Panc1 (cell line): ENCODE measurements at regions not wholly inside any gene's neighbourhood (a gene's known extent, or its start where the extent isn't known, plus 50 kb on each side); places are given as distances from the start of the nearest gene placed in this dataset.
"Not testable (repeated sequence)": the region's sequence is repeated elsewhere in the genome, so short reads cannot be mapped to it uniquely, and the experiment has no call there.

Experiments
- POLR2AphosphoS5 ChIP-seq: IDR thresholded peaks from 2 replicates; pipeline ENCODE4 v1.6.1; 2012; ENCODE audit warnings: mild to moderate bottlenecking, low read depth, low read length, moderate library complexity
- TCF7L2 ChIP-seq: IDR thresholded peaks from 2 replicates; pipeline ENCODE4 v1.6.1; 2011; ENCODE audit warnings: mild to moderate bottlenecking, low read depth, low read length, inconsistent platforms
- TF ChIP-seq, protein P1 (sequence below), 2 experiments: IDR thresholded peaks; 2 replicates each; pipeline ENCODE4 v1.6.1; 2011 to 2012; ENCODE audit warnings: low read depth in 2 of 2, control low read depth in 1 of 2, low read length in 1 of 2, mild to moderate bottlenecking in 1 of 2, moderate library complexity in 1 of 2; ENCODE audit not compliant: insufficient read depth in 1 of 2
- TF ChIP-seq, protein P2 (sequence below): fragments of 450-650 bp; IDR thresholded peaks from 2 replicates; pipeline ENCODE4 v1.5.1; 2017; ENCODE audit warnings: mild to moderate bottlenecking

DNA sequence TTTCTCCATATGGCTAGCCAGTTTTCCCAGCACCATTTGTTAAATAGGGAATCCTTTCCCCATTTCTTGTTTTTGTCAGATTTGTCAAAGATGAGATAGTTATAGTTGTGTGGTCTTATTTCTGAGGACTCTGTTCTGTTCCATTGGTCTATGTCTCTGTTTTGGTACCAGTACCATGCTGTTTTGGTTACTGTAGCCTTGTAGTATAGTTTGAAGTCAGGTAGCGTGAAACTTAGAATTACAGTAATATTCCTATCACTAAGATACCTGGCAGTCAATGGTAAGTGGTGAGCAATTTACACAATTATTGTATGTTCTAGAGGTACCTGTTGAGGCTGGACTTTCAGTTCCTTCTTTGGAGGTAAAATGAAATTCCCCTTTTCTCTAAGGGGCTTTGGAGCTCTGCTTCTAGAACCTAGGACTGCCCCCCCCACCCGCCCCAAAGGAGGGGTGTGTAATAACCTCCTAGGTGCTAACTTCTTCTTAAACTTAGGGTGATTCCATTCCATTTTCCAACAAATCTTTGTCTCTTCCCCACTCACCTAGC lies 187.9 kb upstream of the PUDP start:
- TF ChIP-seq, protein P1, sequence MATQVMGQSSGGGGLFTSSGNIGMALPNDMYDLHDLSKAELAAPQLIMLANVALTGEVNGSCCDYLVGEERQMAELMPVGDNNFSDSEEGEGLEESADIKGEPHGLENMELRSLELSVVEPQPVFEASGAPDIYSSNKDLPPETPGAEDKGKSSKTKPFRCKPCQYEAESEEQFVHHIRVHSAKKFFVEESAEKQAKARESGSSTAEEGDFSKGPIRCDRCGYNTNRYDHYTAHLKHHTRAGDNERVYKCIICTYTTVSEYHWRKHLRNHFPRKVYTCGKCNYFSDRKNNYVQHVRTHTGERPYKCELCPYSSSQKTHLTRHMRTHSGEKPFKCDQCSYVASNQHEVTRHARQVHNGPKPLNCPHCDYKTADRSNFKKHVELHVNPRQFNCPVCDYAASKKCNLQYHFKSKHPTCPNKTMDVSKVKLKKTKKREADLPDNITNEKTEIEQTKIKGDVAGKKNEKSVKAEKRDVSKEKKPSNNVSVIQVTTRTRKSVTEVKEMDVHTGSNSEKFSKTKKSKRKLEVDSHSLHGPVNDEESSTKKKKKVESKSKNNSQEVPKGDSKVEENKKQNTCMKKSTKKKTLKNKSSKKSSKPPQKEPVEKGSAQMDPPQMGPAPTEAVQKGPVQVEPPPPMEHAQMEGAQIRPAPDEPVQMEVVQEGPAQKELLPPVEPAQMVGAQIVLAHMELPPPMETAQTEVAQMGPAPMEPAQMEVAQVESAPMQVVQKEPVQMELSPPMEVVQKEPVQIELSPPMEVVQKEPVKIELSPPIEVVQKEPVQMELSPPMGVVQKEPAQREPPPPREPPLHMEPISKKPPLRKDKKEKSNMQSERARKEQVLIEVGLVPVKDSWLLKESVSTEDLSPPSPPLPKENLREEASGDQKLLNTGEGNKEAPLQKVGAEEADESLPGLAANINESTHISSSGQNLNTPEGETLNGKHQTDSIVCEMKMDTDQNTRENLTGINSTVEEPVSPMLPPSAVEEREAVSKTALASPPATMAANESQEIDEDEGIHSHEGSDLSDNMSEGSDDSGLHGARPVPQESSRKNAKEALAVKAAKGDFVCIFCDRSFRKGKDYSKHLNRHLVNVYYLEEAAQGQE (IDR thresholded peaks at IDR 0.05; ENCODE audit: insufficient read depth in 1 of 2, low read depth in 2 of 2, low read length in 1 of 2): not testable (repeated sequence)
- TF ChIP-seq, protein P2, sequence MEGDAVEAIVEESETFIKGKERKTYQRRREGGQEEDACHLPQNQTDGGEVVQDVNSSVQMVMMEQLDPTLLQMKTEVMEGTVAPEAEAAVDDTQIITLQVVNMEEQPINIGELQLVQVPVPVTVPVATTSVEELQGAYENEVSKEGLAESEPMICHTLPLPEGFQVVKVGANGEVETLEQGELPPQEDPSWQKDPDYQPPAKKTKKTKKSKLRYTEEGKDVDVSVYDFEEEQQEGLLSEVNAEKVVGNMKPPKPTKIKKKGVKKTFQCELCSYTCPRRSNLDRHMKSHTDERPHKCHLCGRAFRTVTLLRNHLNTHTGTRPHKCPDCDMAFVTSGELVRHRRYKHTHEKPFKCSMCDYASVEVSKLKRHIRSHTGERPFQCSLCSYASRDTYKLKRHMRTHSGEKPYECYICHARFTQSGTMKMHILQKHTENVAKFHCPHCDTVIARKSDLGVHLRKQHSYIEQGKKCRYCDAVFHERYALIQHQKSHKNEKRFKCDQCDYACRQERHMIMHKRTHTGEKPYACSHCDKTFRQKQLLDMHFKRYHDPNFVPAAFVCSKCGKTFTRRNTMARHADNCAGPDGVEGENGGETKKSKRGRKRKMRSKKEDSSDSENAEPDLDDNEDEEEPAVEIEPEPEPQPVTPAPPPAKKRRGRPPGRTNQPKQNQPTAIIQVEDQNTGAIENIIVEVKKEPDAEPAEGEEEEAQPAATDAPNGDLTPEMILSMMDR: not testable (repeated sequence)
- TF ChIP-seq TCF7L2, POLR2AphosphoS5: not testable (repeated sequence)
